WI38 (cell line): ENCODE measurements at regions not wholly inside any gene's neighbourhood (a gene's known extent, or its start where the extent isn't known, plus 50 kb on each side); places are given as distances from the start of the nearest gene placed in this dataset.
"Not testable (repeated sequence)": the region's sequence is repeated elsewhere in the genome, so short reads cannot be mapped to it uniquely, and the experiment has no call there.

Source experiments
- H3K4me3 ChIP-seq: 2 replicates; pipeline ENCODE4 v1.5.1; 2011; ENCODE audit warnings: low read depth, mild to moderate bottlenecking, control low read depth, low read length
- CTCF ChIP-seq: IDR thresholded peaks from 2 replicates; pipeline ENCODE4 v1.5.1; 2012; ENCODE audit warnings: low read depth, mild to moderate bottlenecking, control low read depth, low read length

GRCh38 chr10:33831591-33831990 is 497.1 kb upstream of the NRP1 start:
- H3K4me3 ChIP-seq = no peak overlapping the region
- TF ChIP-seq CTCF = no peak

- H3K4me3 ChIP-seq = not testable (repeated sequence)
Observed at GRCh38 chr10:33829899-33830298, 495.4 kb upstream of the NRP1 start.

GRCh38 chr10:33828592-33828991 is 494.1 kb upstream of the NRP1 start:
- no peak overlapping the region for H3K4me3 ChIP-seq
- no peak for TF ChIP-seq CTCF

- TF ChIP-seq CTCF = no peak
- no peak overlapping the region for H3K4me3 ChIP-seq
Observed at GRCh38 chr10:33826186-33826585, 491.7 kb upstream of the NRP1 start.

GRCh38 chr10:33822774-33823173 is 488.3 kb upstream of the NRP1 start:
- no peak overlapping the region for H3K4me3 ChIP-seq
- no peak for TF ChIP-seq CTCF

GRCh38 chr10:33820531-33820930 is 486.1 kb upstream of the NRP1 start:
- TF ChIP-seq CTCF = no peak
- H3K4me3 ChIP-seq = no peak overlapping the region

- no peak overlapping the region for H3K4me3 ChIP-seq
- TF ChIP-seq CTCF = no peak
Observed at GRCh38 chr10:33819206-33819605, 484.7 kb upstream of the NRP1 start.

- H3K4me3 ChIP-seq = no peak overlapping the region
- no peak for TF ChIP-seq CTCF
Observed at GRCh38 chr10:33818343-33818742, 483.9 kb upstream of the NRP1 start.
